Suppressor macrophage treated with lipopolysaccharide for 1 hour (primary cell): ENCODE measurements at regions not wholly inside any gene's neighbourhood (a gene's known extent, or its start where the extent isn't known, plus 50 kb on each side); places are given as distances from the start of the nearest gene placed in this dataset.
"Not testable (repeated sequence)": the region's sequence is repeated elsewhere in the genome, so short reads cannot be mapped to it uniquely, and the experiment has no call there.

Experiments used
- DNase-seq, 3 donors: peaks; one replicate each; pipeline ENCODE4 v3.0.0-alpha.2; 2020 to 2022

DNA sequence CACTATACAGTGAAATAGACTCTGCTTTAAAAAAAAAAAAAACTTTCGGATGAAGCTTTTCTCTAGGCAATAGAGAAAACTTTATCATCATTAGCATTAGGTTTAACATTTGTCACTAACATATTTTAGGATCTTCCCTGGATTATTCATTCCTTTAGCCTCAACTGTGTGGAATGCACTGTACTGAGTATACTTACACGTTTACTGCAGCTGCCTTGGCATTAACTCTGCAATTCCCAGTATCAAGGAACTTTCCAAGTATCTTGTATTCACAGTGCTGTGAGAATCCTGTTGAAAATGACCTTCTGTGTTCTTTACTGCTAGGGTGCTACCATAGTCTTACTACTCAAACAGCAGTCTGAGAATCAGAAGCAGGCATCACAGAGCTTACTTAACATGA lies 328.2 kb upstream of the COL3A1 start:
- DNase-seq, result no peak

DNA sequence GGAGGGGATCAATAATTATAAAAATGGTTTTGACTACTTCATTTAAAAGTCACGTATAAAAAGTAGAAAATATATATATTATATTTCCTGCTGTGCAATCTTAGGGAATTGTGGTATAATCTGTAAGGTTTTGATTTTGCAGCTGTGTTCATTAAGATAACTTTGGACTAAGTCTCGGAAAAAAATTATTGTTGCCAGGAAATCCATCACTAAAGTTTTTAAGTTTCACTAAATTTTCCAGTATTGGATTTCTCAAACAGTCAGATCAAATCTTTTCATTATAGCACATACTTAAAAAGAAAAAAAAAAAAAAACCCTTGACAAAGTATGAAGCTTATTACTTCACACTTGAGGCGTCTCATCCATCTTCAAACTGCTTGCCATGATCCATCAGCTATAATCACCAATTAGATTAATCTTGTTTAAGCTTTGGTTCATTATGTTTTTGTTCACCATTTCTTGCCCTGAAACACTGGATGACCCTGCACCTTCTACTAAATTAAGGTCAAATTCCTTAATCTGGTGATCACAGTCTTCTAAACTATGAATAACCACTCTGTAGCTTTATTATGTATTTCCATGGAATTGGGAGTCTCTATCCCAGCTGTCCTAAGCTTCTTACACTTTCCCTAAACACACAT lies 326.6 kb upstream of the COL3A1 start:
- no peak for DNase-seq

DNA sequence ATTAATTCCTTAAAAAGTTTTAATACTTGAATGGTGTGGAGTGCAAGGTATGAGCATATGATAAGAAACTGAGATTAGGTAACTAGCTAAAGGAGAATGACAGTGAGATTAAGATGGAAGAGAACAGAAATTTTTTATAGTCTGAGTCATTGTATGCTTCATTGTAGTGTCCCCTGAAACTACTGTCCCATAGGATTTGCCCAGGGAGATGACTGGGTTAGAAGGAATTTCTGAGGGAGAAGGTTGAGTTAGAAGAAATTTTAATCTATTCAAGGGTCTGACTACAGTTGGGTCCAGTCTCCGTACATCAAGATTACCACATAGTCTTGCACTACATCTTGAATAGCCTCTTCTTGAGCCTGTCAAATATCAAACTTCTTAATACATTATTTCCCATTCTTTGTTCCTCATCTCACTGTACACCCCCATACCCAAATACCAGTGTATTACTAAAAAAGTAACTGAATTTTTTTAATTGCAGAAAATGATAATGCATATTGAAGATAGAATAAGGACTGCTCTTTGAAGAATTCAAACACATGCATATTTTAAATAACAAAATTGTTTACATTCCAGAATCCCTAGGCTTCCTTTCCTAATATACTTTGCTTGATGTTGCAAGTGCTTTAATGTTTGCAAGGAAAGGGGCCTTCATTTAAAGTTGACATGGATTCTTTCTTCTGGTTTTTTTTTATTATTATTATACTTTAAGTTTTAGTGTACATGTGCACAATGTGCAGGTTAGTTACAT lies 314.3 kb upstream of the COL3A1 start:
- no peak for DNase-seq

DNA sequence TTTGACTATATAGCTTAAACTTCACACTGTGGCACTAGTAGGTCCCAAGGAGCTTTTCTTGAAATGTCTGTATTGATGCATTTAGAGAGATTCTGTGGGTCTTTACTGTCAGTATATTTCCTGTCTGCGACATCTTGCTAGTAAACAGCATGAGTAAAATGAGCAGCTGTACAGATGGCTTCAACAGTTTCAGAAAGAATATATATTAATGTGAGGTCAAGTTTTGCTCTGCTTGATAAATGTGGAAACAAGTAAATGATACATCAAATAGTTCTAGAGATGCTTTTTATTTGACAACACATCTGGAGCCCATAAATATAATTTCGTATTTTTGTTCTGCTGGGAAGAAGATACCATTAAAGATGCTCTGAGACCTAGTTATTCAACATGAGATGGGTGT lies 310.9 kb upstream of the COL3A1 start:
- no peak for DNase-seq

DNA sequence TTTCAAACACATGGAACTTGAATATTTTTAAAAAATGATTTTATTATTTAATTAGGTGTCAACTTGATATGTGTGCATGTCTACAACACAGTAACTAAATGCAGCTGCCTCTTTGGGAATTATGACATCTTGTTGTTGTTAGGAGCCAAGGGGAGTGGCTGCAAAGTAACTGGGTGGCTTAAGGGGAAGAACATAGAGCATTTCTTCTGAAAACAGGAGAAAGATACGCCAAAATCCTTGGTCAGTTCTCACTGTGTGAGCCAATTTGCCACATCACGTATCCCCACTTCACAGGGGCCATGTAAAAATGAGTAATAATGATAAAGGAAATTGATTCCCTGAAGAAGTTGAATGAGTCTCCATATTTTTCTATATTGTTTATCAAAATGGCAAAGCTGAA lies 309.8 kb upstream of the COL3A1 start:
- DNase-seq, result no peak

DNA sequence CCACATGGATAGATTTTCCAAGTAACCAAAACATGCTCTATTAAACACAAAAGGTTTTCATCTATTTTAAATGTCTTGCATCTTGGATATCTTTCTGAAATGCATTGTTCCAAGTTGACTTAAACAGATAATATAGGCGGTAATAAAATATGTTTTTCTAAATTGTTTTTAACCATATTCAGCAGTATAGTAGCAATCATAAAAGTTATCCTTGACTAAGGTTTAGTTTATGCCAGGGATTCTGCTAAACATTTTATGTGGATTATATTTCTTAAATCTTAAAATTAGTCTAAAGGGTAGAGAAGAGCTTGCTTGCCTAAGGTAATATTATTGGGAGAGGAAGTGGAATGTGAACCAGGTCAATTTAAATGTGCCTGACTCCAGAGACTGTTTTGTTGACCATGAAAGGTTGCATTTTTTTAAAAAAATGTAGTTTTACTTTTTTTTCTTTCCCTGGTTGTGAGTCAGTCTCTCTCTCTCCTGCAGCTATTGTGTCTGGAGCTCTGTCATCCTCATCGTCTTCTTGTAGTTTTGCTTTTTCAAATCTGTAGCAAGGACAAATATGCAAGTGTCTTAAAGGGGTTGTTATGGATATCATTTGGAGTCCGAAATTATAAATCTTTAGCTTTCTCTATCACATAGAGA lies 309.1 kb upstream of the COL3A1 start:
- DNase-seq, result no peak

DNA sequence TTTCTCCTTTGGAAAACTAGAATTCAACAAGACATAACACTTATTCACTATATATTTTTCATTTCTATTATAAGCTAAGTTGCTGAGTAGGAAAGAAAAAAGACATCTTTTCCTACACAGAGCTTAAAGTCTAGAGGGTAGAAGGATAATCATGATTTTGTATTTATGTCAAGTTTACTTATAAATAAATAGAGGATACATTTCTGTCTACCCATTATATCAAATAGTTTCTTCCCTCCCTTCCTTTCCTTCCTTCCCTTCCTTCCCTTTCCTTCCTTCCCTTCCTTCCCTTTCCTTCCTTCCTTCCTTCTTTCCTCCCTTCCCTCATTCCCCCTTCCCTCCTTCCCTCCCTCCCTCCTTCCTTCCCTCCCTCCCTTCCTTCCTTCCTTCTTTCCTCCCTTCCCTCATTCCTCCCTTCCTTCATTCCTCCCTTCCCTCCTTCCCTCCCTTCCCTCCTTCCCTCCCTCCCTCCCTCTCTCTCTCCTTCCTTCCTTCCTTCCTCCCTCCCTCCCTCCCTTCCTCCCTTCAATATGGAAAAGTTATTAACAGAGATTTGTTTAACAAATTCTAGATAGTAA lies 308.4 kb upstream of the COL3A1 start:
- no peak for DNase-seq

DNA sequence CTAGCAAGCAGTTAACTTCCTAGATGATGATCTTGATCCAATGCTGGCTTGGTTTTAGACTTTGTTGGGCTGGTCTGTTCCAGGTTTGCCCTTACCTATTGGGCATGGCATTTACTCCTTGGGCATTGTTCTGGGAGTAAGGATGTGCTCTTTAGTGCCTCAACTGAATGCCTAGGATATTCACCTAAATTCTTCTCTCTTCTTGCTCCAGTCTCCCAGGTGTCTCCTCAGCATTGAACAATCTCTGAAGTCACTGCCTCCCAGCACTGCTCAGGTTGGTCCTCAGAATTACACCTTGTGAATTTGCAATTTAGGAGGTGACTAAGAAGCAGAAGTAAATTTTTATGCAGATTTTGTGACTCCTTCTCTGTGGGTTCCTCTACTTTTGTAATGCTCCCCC lies 307.7 kb upstream of the COL3A1 start:
- DNase-seq, result no peak

DNA sequence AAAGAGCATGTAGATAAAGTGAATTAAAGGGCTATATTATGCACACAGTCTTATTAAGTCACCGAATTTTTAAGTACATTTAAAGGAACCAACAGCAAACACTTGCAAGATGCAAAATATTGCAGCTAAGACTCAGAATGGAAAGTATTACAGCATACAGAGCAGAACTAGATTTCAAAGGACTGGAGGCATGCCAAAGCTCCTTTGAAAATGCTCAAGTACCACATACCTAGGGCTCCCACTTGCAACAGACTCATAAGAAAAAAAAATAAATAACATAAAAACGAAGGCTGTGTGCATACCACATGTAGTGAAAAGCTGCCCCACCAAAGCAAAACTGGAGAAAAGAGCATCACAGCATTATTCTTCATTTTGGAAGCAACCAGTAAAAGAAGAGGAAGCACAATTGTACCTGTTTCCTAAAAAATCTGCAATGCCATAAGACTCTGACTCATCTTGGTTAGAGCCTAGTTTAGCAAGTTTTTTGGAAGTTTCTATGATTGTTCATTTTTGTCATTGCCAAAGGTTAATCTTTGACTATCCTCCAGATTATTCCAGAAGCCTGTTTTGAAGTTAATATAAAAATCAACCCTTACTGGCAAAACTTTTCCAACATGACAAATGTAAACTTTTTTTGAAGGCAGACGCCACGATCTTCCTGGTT lies 306.0 kb upstream of the COL3A1 start:
- DNase-seq, result peak in 1 of 3 donors; percentile 8

DNA sequence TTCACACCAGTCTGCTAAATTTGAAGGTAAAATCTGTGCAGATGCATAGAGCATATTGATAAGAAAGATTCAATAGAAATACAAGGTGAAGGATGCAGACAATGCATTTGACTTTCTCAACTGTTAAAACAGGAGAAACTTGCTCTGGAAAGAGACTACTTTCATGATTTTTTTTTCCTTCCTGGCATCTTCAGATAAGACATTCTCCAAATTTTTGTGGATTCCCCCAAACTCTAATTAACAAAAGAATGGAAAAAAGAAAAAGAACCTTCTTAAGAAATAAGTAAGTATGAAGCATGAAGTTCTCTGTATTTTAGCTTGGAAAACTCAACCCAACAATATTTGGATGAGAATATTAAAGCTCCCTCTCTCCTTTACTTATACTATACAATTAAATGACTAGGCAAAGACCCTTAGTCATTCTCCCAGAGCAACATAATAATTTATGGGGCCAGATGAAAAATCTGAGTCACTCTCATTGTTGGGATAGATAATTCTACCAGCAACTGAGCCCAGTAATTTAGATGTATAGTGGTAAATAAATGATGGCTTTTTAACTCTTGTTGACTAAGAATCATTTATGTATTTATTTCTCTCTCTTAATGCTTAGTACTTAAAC lies 298.7 kb upstream of the COL3A1 start:
- no peak for DNase-seq

DNA sequence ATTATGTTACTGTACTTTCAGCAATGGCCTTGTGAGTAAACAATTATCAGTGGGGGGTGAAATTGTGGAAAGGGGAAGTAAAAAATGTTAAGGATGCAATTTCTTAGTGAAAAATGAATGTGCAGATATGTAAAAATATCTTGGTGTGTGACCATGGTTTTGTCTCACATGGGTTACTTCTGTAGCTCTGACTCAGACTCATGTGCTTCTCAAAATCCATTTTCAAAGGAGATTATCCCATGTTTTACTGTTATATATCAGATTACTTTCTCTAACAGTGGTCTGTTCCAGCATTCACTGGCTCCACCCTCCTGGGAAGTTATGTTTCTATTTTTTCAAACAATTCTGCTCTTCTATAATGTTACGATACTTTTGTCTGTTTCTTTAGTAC lies 298.2 kb upstream of the COL3A1 start:
- DNase-seq, result peak in 1 of 3 donors; percentile 17

DNA sequence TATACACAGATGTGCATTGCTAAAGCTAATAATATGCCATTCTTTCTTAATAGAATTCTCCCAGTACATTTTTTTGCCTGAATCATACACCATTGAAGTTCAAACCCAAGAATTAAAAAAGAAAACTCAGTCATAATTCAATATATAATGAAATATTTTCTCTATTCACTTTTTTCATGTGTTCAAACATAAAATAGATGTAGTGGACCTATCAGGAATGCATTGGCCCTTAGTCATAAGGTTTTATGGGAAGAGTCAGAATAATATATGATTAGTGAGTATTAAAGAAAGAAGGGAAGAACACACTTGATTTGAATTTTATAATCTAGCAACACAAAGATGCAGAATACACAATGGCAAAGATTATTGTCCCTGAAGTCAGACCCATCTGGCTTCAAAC lies 297.0 kb upstream of the COL3A1 start:
- DNase-seq, result no peak

DNA sequence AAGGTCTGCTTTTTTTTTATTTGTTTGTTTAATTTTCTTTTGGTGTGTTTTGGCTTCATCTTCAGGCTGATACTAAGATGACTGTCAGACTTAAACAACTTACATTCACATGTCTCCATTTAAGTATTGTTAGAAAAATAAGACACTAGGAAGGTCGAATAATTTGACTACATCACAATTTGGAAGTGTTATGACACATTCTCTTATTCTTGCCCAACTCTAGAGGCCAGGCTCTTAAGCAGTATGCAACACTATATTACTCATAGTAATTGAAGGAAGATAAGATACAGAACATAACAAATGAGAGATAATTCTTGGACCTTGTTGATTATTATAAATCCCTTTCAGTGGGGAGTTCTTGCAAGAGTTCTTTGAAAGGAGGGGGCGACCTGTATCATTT lies 295.3 kb upstream of the COL3A1 start:
- DNase-seq, result peak in 2 of 3 donors; percentile 4 to 19

DNA sequence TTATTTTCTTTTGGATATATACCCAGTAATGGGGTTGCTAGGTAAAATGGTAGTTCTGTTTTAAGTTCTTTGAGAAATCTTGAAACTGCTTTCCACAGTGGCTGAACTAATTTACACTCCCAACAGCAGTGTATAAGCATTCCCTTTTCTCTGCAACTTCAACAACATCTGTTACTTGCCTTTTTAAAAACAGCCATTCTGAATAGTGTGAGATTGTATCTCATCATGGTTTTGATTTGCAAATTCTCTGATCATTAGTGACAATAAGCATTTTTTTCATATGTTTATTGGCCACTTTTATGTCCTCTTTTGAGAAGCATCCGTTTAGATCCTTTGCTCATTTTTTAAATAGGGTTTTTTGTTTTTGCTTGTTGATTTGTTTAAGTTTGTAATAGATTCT lies 291.3 kb upstream of the COL3A1 start:
- DNase-seq, result no peak

DNA sequence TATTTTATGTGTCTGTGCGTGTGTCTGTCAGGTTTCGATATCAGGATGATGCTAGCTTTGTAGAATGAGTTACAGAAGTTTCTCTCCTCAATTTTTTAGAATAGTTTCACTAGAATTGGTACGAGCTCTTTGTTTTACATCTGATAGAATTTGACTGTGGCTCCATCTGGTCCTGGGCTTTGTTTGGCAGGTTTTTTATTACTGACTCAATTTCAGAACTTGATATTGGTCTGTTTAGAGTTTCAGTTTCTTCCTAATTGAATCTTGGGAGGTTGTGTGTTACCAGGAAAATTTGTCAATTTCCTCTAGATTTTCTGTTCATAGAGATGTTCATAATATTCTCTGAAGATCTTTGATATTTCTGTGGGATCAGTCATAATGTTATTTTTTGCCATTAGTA lies 289.4 kb upstream of the COL3A1 start:
- no peak for DNase-seq

DNA sequence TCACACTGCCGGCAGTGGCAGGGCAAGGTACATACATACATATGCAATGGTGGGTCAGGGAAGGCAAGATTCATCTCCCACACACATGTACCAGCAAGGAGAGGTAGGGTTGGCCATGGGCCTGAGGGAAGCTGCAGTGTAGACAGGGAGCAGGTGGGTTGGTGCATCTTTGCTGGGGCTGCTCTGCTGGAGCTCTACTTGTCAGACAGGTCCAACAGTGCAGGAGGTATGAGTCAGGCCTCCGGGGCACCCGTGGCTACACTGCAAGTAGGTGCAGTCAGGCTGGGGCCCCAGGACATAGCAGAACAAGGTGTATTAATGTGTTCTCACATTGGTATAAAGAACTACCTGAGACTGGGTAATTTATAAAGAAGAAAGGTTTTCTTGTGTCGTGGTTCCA lies 281.1 kb upstream of the COL3A1 start:
- DNase-seq, result no peak

DNA sequence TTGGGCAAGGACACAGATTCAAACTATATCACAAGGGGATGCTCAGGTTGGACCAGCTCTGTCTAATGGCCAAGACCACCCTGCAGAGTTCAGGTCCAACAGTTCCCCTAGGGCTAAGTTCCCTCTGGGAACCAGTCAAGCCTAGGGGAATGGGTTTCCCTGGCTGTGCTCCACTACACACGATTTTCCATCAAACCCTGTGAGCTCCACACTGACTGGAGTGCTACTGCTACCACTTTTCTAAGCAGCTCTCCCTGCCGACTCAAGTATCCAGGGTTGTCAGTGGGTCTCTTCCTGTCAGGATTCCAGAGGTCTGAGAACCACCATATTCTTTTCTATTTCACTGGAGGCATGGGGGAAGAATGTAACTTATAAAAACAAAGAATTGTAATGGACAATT lies 280.4 kb upstream of the COL3A1 start:
- DNase-seq, result no peak

DNA sequence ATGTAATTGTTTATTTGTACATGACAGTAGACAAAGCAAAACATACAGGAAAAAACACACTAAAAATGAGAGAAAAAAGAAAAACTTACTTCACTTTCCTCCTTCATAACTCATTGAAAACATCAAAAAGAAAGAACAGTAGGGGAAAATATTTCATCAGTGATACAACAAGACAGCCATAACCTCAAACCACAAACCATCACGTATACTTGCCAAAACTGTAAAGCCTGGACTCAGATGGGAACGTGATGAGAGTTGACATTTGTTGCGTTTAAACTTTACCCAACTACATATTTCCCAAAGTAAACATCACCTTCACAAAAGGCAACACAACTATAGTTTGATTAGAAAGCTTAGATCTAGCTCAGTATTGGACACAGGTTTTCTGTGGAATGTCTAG lies 278.2 kb upstream of the COL3A1 start:
- no peak for DNase-seq

DNA sequence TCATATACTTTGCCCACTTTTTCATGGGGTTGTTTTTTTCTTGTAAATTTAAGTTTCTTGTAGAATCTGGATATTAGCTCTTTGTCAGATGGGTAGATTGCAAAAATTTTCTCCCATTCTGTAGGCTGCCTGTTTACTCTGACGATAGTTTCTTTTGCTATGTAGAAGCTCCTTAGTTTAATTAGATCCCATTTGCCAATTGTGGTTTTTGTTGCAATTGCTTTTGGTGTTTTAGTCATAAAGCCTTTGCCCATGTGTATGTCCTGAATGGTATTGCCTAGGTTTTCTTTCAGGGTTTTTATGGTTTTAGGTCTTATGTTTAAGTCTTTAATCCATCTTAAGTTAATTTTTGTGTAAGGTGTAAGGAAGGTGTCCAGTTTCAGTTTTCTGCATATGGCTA lies 276.0 kb upstream of the COL3A1 start:
- not testable (repeated sequence) for DNase-seq

DNA sequence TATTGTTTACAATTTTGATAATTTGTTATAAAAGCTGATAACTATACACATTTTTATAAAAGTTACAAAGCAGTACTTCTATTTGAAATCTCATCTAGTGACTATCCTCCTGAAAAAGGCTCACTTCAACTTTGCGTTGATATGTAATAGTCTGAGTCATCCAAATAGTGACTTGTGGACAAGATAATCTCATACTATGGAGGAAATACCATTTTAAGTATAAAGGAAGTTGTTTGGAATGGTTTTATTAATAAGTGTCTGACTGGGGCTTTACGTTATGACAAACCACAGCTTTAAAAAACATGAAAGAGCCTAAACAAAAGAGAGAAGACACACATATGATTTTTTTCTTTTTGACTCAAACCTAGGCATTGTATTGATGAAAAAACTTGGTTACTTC lies 272.3 kb upstream of the COL3A1 start:
- DNase-seq, result peak in 1 of 3 donors; percentile 0

DNA sequence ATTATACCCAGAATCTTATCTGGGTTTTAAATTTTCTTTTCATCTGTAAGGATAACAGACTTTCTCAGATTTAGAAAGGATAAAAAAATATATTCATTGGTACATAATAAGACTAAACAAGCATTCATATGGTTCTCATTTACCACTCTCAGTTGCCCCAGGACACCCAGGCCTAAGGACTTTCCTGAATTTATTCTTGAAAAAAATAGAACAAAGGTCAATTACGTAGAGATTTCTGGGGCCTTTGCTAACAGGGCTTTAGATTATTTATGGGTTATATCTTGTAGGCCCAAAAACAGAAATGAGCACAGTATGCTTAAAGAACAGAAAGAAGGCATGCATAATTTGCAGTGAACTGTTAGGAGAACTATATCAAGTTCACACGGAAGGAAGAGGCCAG lies 269.0 kb upstream of the COL3A1 start:
- DNase-seq, result no peak

DNA sequence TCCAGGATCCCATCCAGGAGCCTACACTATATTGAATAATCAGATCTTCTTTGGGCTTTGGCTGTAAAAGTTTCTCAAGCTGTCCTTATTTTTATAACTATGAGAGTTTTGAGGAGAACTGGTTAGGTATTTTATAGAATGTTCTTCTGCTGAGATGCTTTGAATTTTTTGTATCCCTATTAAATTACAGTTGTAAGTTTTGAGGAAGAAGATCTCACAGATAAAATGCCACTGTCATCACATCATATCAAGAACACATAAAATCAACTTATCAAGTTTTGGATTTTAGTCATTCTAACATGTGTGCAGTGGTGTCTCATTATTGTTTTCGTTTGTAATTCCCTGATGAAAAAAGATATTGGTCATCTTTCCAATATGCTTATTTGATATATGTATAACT lies 260.2 kb upstream of the COL3A1 start:
- no peak for DNase-seq
